GM10266 (cell line): ENCODE measurements at regions not wholly inside any gene's neighbourhood (a gene's known extent, or its start where the extent isn't known, plus 50 kb on each side); places are given as distances from the start of the nearest gene placed in this dataset.
A peak's percentile ranks its signal among the peaks of the same experiment; 100 is the strongest.

Experiments used
- DNase-seq: peaks from one replicate; pipeline ENCODE4 v3.0.0; 2012; ENCODE audit errors: extremely low spot score
- CTCF ChIP-seq: IDR thresholded peaks from 2 replicates; pipeline ENCODE4 v1.5.1; 2012; ENCODE audit warnings: mild to moderate bottlenecking, low read depth; ENCODE audit not compliant: control insufficient read depth, insufficient read depth; ENCODE audit errors: missing control alignments

- TF ChIP-seq CTCF: no peak
- no peak for DNase-seq
These were observed 85.6 kb upstream of the VPREB1 start for GRCh38 chr22:22158965-22159364.

GRCh38 chr22:22158207-22158816, 86.3 kb upstream of the VPREB1 start:
- DNase-seq: no peak
- TF ChIP-seq CTCF: no peak

GRCh38 chr22:22157348-22157725, 87.2 kb upstream of the VPREB1 start:
- TF ChIP-seq CTCF: no peak
- no peak for DNase-seq

GRCh38 chr22:22156716-22157347, 87.8 kb upstream of the VPREB1 start:
- peak; percentile 54 for DNase-seq
- TF ChIP-seq CTCF: peak; percentile 40

- DNase-seq: no peak
- no peak for TF ChIP-seq CTCF
These were observed 88.3 kb upstream of the VPREB1 start for GRCh38 chr22:22156348-22156715.

GRCh38 chr22:22155607-22156006, 89.0 kb upstream of the VPREB1 start:
- no peak for TF ChIP-seq CTCF
- DNase-seq: no peak

- no peak for DNase-seq
- TF ChIP-seq CTCF: no peak
These were observed 89.4 kb upstream of the VPREB1 start for GRCh38 chr22:22155146-22155545.
